ENCODE measurements at regions not wholly inside any gene's neighbourhood (a gene's known extent, or its start where the extent isn't known, plus 50 kb on each side); places are given as distances from the start of the nearest gene placed in this dataset.

GRCh38 chr2:223532161-223532560 is 70.0 kb downstream of the SCG2 start:
- no peaks in the 10 kb centered on the region for H3K36me3 ChIP-seq (replicated peaks; ENCODE audit: low read depth, low read length)

GRCh38 chr2:223532712-223533111 is 69.4 kb downstream of the SCG2 start:
- Histone ChIP-seq H3K4me2 (ENCODE audit: low read length) (no peak overlapping the region), H3K27me3 (ENCODE audit: low read depth, low read length) (no peaks in the 10 kb centered on the region), H2AFZ (ENCODE audit: low read depth, low read length) (no peak overlapping the region), H3K36me3 (replicated peaks; ENCODE audit: low read depth, low read length) (no peaks in the 10 kb centered on the region), H3K4me3 (ENCODE audit: low read length) (no peak overlapping the region), H3K9me3 (ENCODE audit: insufficient read depth, low read length) (no peaks in the 10 kb centered on the region), H3K4me1 (ENCODE audit: low read length) (peaks cover 1% of the 10 kb centered on the region), H4K20me1 (ENCODE audit: insufficient read depth, low read length) (no peaks in the 10 kb centered on the region), H3K79me2 (ENCODE audit: low read length) (no peaks in the 10 kb centered on the region), H3K9ac (ENCODE audit: low read length) (no peak overlapping the region), H3K27ac (ENCODE audit: low read length) (no peak overlapping the region)
- TF ChIP-seq EZH2phosphoT487 (IDR thresholded peaks at IDR 0.05; ENCODE audit: low read depth) (no peak), CTCF (IDR thresholded peaks at IDR 0.05; ENCODE audit: low read depth, low read length) (no peak)

More at GRCh38 chr2:223532161-223532560, 70.0 kb downstream of the SCG2 start:
- no peak overlapping the region for H3K4me3 ChIP-seq (ENCODE audit: low read length)
- H4K20me1 ChIP-seq (ENCODE audit: insufficient read depth, low read length), result no peaks in the 10 kb centered on the region
- no peaks in the 10 kb centered on the region for H3K27me3 ChIP-seq (ENCODE audit: low read depth, low read length)
- H3K4me1 ChIP-seq (ENCODE audit: low read length), result no peaks in the 10 kb centered on the region
- no peaks in the 10 kb centered on the region for H3K79me2 ChIP-seq (ENCODE audit: low read length)
- no peak overlapping the region for H3K9ac ChIP-seq (ENCODE audit: low read length)
- H3K9me3 ChIP-seq (ENCODE audit: insufficient read depth, low read length), result no peaks in the 10 kb centered on the region
- no peak overlapping the region for H3K4me2 ChIP-seq (ENCODE audit: low read length)
- H2AFZ ChIP-seq (ENCODE audit: low read depth, low read length), result no peak overlapping the region
- TF ChIP-seq CTCF (IDR thresholded peaks at IDR 0.05; ENCODE audit: low read depth, low read length) (no peak), EZH2phosphoT487 (IDR thresholded peaks at IDR 0.05; ENCODE audit: low read depth) (no peak)
- H3K27ac ChIP-seq (ENCODE audit: low read length), result no peak overlapping the region

GRCh38 chr2:223536546-223536945 is 65.6 kb downstream of the SCG2 start:
- Histone ChIP-seq H3K9ac (ENCODE audit: low read length) (no peak overlapping the region), H3K36me3 (replicated peaks; ENCODE audit: low read depth, low read length) (no peaks in the 10 kb centered on the region), H3K79me2 (ENCODE audit: low read length) (no peaks in the 10 kb centered on the region), H3K4me2 (ENCODE audit: low read length) (no peak overlapping the region), H3K27me3 (ENCODE audit: low read depth, low read length) (no peaks in the 10 kb centered on the region), H3K27ac (ENCODE audit: low read length) (no peak overlapping the region), H4K20me1 (ENCODE audit: insufficient read depth, low read length) (no peaks in the 10 kb centered on the region), H3K4me1 (ENCODE audit: low read length) (peaks cover 12% of the 10 kb centered on the region), H3K4me3 (ENCODE audit: low read length) (no peak overlapping the region), H2AFZ (ENCODE audit: low read depth, low read length) (no peak overlapping the region), H3K9me3 (ENCODE audit: insufficient read depth, low read length) (no peaks in the 10 kb centered on the region)
- TF ChIP-seq CTCF (IDR thresholded peaks at IDR 0.05; ENCODE audit: low read depth, low read length) (no peak), EZH2phosphoT487 (IDR thresholded peaks at IDR 0.05; ENCODE audit: low read depth) (no peak)

- H2AFZ ChIP-seq (ENCODE audit: low read depth, low read length), result no peak overlapping the region
- no peaks in the 10 kb centered on the region for H4K20me1 ChIP-seq (ENCODE audit: insufficient read depth, low read length)
- H3K9me3 ChIP-seq (ENCODE audit: insufficient read depth, low read length), result no peaks in the 10 kb centered on the region
- H3K4me1 ChIP-seq (ENCODE audit: low read length), result peaks cover 12% of the 10 kb centered on the region
- no peaks in the 10 kb centered on the region for H3K27me3 ChIP-seq (ENCODE audit: low read depth, low read length)
- no peak overlapping the region for H3K4me3 ChIP-seq (ENCODE audit: low read length)
- H3K27ac ChIP-seq (ENCODE audit: low read length), result no peak overlapping the region
- H3K79me2 ChIP-seq (ENCODE audit: low read length), result no peaks in the 10 kb centered on the region
- TF ChIP-seq CTCF (IDR thresholded peaks at IDR 0.05; ENCODE audit: low read depth, low read length) (no peak), EZH2phosphoT487 (IDR thresholded peaks at IDR 0.05; ENCODE audit: low read depth) (no peak)
- H3K9ac ChIP-seq (ENCODE audit: low read length), result no peak overlapping the region
- H3K36me3 ChIP-seq (replicated peaks; ENCODE audit: low read depth, low read length), result no peaks in the 10 kb centered on the region
- no peak overlapping the region for H3K4me2 ChIP-seq (ENCODE audit: low read length)
Measured at GRCh38 chr2:223537115-223537514, 65.0 kb downstream of the SCG2 start.

All from OCI-LY3 (cell line).